HG02840 (cell line): ENCODE measurements at regions not wholly inside any gene's neighbourhood (a gene's known extent, or its start where the extent isn't known, plus 50 kb on each side); places are given as distances from the start of the nearest gene placed in this dataset.
A peak's percentile ranks its signal among the peaks of the same experiment; 100 is the strongest.
"Not testable (repeated sequence)": the region's sequence is repeated elsewhere in the genome, so short reads cannot be mapped to it uniquely, and the experiment has no call there.

ENCODE experiments used
- ATAC-seq: cut with Tn5 transposase; IDR thresholded peaks from one replicate; pipeline ENCODE4 v1.9.1; 2021; ENCODE audit warnings: mild to moderate bottlenecking, moderate library complexity, moderate number of reproducible peaks; ENCODE audit not compliant: unreplicated experiment, low FRiP score

DNA sequence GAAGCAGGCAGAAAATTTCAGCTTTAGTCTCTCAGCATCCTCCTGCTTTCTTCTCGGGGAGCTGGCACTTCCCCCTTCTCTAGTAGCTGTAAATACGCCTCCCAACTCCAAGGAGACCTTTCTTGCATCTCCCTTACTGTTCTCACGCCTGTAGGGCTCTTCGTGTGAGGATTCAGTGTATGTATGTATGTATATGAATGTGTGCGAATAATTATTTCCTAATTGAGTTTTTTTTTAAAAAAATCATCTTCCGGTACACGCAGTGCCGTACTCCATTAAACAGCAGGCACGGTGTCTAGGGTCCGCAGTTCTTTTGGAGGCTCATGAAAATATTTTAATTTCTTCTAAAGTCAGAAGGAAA lies 85.4 kb downstream of the HFE start:
- ATAC-seq, result peak; percentile 15

- ATAC-seq, result no peak
Observed at GRCh38 chr6:26173836-26174145, 86.6 kb downstream of the HFE start.

DNA sequence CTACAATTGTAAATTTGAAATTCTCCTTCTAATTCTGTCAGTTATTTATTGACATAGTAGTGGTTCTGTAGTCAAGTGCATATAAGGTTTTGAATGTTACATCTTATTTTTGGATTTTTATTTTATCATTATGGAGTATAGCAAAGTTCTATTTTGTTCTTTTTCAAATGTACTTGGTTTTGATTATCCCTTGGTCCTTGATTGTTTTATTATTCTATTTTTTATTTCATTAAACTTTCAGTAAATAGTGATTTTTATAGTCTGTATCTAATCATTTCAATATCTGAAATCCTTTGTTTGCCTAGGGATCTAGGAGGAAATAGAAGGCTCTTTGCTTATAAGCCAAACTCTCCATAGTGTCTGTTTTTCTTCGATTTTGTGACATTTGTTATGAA lies 87.8 kb downstream of the HFE start:
- ATAC-seq, result no peak

DNA sequence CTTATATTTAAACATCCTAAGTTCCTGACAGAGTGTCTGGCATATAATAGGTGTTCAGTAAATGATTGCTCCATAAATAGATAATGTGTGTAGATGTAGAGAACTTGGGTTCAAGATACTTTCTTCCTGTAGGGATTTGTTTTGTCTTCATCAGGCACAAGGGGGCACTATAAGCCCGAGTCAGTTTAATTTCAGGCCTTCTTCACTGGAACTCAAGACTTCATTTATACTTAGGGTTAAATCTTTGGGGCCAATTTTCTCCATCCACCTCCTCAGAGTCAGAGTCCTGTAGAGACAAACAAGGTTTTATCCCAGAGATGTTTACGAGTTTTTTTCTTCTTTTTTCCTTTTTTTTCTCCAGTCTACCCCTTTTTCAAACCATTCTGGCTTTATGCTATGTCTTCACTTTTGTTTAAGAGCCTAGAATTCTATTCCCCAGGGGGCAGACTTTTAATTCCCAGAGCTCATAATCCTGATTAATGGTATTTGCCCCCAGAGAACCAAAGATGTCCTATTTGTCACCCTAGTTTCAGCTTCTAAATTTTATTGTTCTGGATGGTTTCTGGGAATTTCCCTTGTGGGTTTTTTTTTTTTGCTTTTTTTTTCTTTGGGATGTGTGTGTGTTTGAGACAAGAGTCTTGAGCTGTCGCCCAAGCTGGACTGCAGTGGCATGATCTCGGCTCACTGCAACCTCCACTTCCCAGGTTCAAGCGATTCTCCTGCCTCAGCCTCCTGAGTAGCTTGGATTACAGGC lies 88.4 kb downstream of the HFE start:
- ATAC-seq, result no peak

DNA sequence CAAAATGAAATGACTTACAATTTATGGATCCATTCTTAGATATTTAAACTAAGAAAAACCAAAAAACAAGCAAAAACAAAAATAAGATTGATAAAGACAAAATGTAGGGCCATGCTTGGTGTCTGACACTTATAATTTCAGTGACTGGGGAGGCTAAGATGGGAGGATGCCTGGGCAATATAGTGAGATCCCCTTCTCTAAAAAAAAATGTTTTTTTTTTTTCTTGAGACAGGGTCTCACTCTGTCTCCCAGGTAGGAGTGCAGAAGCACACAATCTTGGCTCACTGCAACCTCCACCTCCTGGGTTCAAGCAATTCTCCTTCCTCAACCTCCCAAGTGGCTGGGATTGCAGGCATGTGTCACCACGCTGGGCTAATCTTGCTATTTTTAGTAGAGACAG lies 92.4 kb downstream of the HFE start:
- no peak for ATAC-seq

DNA sequence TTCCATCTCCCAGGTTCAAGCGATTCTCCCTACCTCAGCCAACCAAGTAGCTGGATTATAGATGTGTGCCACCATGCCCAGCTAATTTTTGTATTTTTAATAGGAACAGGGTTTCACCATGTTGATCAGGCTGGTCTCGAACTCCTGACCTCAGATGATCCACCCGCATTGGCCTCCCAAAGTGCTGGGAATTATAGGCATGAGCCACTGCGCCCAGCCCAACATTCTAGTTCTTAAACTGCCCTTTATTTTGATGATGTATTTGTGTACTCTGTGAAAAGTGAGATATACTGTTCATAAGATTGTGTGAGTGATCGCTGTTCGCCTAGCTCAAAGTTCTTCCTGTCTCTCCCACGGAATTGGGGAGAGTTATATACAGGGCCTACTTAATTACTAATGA lies 93.1 kb downstream of the HFE start:
- no peak for ATAC-seq

DNA sequence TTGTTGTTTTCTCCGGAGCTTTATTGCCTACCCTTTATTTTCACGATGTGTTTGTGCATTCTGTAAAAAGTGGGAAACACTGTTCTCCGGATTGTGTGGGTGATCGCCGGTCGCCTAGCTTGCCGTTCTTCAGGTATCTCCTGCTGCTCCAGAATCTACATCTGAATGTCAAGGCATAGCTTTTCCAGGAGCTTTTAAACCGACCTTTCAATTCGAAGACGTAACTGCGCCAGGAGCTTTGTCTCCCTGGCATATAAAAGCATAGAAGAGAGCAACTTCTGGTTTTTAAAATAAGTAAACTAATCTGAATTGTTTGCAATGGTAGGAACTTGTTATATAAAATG lies 96.0 kb downstream of the HFE start:
- ATAC-seq, result no peak

- ATAC-seq, result no peak
Observed at GRCh38 chr6:26183581-26184366, 96.5 kb downstream of the HFE start.

DNA sequence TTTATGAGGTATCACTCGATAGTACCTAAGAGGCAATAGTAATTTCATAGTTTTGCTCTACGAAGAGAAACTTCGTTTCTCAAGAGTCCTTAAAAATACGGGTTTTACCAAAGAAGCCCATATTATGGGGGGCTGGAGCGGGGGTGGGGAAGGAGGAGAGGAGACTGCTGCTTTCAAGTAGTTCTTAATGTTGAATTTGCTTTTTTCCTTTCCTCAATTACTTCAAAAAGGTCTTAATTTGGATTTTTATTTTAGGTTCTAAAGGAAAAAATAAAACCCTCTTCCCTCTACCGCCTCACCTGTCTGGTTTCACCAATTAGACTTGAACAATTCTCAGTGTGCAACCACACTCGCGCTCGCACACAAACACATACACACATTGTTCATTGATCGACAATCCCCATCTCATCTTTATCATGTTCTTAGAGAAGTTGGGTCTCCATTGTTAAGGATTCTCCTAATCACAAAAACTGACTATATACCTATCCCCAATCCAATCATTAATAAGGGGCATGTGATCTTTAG lies 97.2 kb downstream of the HFE start:
- no peak for ATAC-seq

- ATAC-seq, result no peak
Observed at GRCh38 chr6:26185004-26185403, 97.8 kb downstream of the HFE start.

DNA sequence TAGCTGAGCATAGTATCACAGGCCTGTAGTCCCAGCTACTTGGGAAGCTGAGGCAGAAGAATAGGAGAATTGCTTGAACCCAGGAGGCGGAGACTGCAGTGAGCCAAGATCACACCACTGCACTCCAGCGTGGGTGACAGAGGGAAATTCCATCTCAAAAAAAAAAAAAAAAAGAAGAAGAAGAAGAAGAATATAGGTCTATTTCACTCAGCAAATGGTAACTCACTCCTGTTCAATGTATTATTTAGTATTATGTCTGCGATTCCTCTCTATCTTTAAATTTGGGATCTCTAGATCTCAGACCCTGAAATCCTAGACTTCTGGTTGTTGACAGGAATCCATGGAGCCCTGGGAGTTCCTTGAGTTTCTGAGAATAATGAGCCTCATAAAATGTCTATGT lies 98.6 kb downstream of the HFE start:
- no peak for ATAC-seq

DNA sequence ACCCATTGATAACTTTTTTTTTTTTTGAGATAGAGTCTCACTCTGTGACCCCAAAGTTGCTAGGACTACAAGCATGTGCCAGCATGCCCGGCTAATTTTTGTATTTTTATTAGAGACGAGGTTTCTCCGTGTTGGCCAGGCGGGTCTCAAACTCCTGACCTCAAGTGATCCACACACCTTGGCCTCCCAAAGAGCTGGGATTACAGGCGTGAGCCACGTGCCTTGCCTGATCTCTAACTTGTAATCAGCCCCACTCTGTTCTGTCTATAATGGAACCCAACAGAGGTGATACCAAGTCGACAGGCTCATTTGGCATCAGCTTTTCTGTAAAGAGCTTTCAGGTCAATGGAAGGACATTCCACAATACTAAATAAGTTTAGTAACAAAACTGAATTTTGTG lies 99.4 kb downstream of the HFE start:
- no peak for ATAC-seq

GRCh38 chr6:26187292-26187691 lies 100.1 kb downstream of the HFE start:
- ATAC-seq, result no peak

- no peak for ATAC-seq
Observed at GRCh38 chr6:26187981-26188635, 100.9 kb downstream of the HFE start.

GRCh38 chr6:26191512-26191911 lies 104.3 kb downstream of the HFE start:
- not testable (repeated sequence) for ATAC-seq

- no peak for ATAC-seq
Observed at GRCh38 chr6:26193467-26194328, 106.5 kb downstream of the HFE start.

GRCh38 chr6:26194329-26194701 lies 107.1 kb downstream of the HFE start:
- no peak for ATAC-seq

GRCh38 chr6:26194816-26195375 lies 107.7 kb downstream of the HFE start:
- no peak for ATAC-seq

- ATAC-seq, result no peak
Observed at GRCh38 chr6:26195376-26195923, 108.2 kb downstream of the HFE start.
